Neural progenitor cell (in vitro differentiated cells): ENCODE measurements at regions not wholly inside any gene's neighbourhood (a gene's known extent, or its start where the extent isn't known, plus 50 kb on each side); places are given as distances from the start of the nearest gene placed in this dataset.
A peak's percentile ranks its signal among the peaks of the same experiment; 100 is the strongest.

ENCODE experiments used
- DNase-seq: peaks from one replicate; pipeline ENCODE4 v3.0.0-alpha.2; 2016; ENCODE audit warnings: low spot score
- H2AFZ ChIP-seq: fragments of 200-600 bp; sonication (generic); replicated peaks from 2 replicates; pipeline ENCODE4 v1.6.1; 2016; ENCODE audit warnings: antibody characterized with exemption
- H3F3A ChIP-seq: fragments of 200-600 bp; sonication (generic); 2 replicates; pipeline ENCODE4 v1.6.1; 2016; ENCODE audit warnings: antibody characterized with exemption, low read depth
- H3K27ac ChIP-seq: fragments of 200-600 bp; sonication (generic); 2 replicates; pipeline ENCODE4 v1.5.1; 2016; ENCODE audit warnings: mild to moderate bottlenecking
- H3K27me3 ChIP-seq: fragments of 200-600 bp; sonication (generic); 2 replicates; pipeline ENCODE4 v1.6.1; 2016; ENCODE audit warnings: mild to moderate bottlenecking, moderate library complexity
- H3K36me3 ChIP-seq: fragments of 200-600 bp; sonication (generic); 2 replicates; pipeline ENCODE4 v1.5.1; 2016
- H3K4me1 ChIP-seq: fragments of 200-600 bp; sonication (generic); 2 replicates; pipeline ENCODE4 v1.6.1; 2016; ENCODE audit warnings: mixed run types
- H3K4me2 ChIP-seq: fragments of 200-600 bp; sonication (generic); 2 replicates; pipeline ENCODE4 v1.6.1; 2016
- H3K4me3 ChIP-seq: fragments of 200-600 bp; sonication (generic); 2 replicates; pipeline ENCODE4 v1.5.1; 2016
- H3K79me2 ChIP-seq: fragments of 200-600 bp; sonication (generic); 2 replicates; pipeline ENCODE4 v1.6.1; 2016; ENCODE audit warnings: low read depth
- H3K9ac ChIP-seq: fragments of 200-600 bp; sonication (generic); 2 replicates; pipeline ENCODE4 v1.6.1; 2016
- H3K9me3 ChIP-seq: fragments of 200-600 bp; sonication (generic); 2 replicates; pipeline ENCODE4 v1.5.1; 2016; ENCODE audit warnings: low read depth
- H4K20me1 ChIP-seq: fragments of 200-600 bp; sonication (generic); 2 replicates; pipeline ENCODE4 v1.6.1; 2016; ENCODE audit warnings: low read depth
- H3K27ac Mint-ChIP-seq: 3 replicates; pipeline ENCODE4 v1.8.0; 2021; ENCODE audit warnings: mixed read lengths
- H3K27me3 Mint-ChIP-seq: 2 replicates; pipeline ENCODE4 v1.8.0; 2022; ENCODE audit warnings: low read depth, mild to moderate bottlenecking, inconsistent platforms, moderate library complexity, mixed read lengths; ENCODE audit not compliant: insufficient read depth
- H3K36me3 Mint-ChIP-seq: 3 replicates; pipeline ENCODE4 v1.8.0; 2021; ENCODE audit warnings: mixed read lengths
- H3K4me1 Mint-ChIP-seq: 3 replicates; pipeline ENCODE4 v1.8.0; 2021; ENCODE audit warnings: mixed read lengths
- H3K4me3 Mint-ChIP-seq: 3 replicates; pipeline ENCODE4 v1.8.0; 2021; ENCODE audit warnings: mild to moderate bottlenecking, moderate library complexity, mixed read lengths
- H3K9me3 Mint-ChIP-seq: 3 replicates; pipeline ENCODE4 v1.8.0; 2020; ENCODE audit warnings: mixed read lengths
- CTCF ChIP-seq: fragments of 200-600 bp; sonication (generic); IDR thresholded peaks from 2 replicates; pipeline ENCODE4 v1.5.1; 2017; ENCODE audit warnings: antibody characterized with exemption, mild to moderate bottlenecking
- EZH2 ChIP-seq: fragments of 200-600 bp; sonication (generic); IDR thresholded peaks from 2 replicates; pipeline ENCODE4 v1.6.1; 2017; ENCODE audit warnings: antibody characterized with exemption, mild to moderate bottlenecking, moderate library complexity
- EZH2phosphoT487 ChIP-seq: fragments of 200-600 bp; sonication (generic); IDR thresholded peaks from 2 replicates; pipeline ENCODE4 v1.6.1; 2017; ENCODE audit warnings: antibody characterized with exemption

- Mint-ChIP-seq H3K27me3 (no peaks in the 10 kb centered on the region), H3K4me1 (peaks cover 38% of the 10 kb centered on the region), H3K27ac (no peak overlapping the region), H3K4me3 (no peak overlapping the region), H3K36me3 (no peaks in the 10 kb centered on the region), H3K9me3 (no peaks in the 10 kb centered on the region)
- no peak overlapping the region for H3K9ac ChIP-seq
- no peaks in the 10 kb centered on the region for H3K36me3 ChIP-seq
- H3K9me3 ChIP-seq = no peaks in the 10 kb centered on the region
- no peak overlapping the region for H3K4me3 ChIP-seq
- TF ChIP-seq EZH2 (no peak), CTCF (no peak), EZH2phosphoT487 (no peak)
- DNase-seq = no peak
- no peak overlapping the region for H2AFZ ChIP-seq
- no peaks in the 10 kb centered on the region for H3K79me2 ChIP-seq
- H3K4me2 ChIP-seq = peak overlapping the region; percentile 34
- H3K27ac ChIP-seq = no peak overlapping the region
- no peaks in the 10 kb centered on the region for H4K20me1 ChIP-seq
- H3F3A ChIP-seq = peaks cover 5% of the 10 kb centered on the region
- H3K4me1 ChIP-seq = peaks cover 60% of the 10 kb centered on the region
- no peaks in the 10 kb centered on the region for H3K27me3 ChIP-seq
Observed at GRCh38 chr7:42342381-42342780, 105.4 kb upstream of the GLI3 start.

GRCh38 chr7:42340436-42340835, 103.4 kb upstream of the GLI3 start:
- no peaks in the 10 kb centered on the region for H3K9me3 Mint-ChIP-seq
- H3K4me1 Mint-ChIP-seq = peaks cover 28% of the 10 kb centered on the region
- H3K27ac Mint-ChIP-seq = no peak overlapping the region
- no peak overlapping the region for H3K4me3 Mint-ChIP-seq
- Histone ChIP-seq H2AFZ (peak overlapping the region; percentile 12), H3K4me3 (no peak overlapping the region), H3K9me3 (no peaks in the 10 kb centered on the region), H3K27ac (no peak overlapping the region), H3K27me3 (no peaks in the 10 kb centered on the region), H3F3A (no peaks in the 10 kb centered on the region), H4K20me1 (no peaks in the 10 kb centered on the region), H3K9ac (no peak overlapping the region), H3K4me2 (no peak overlapping the region), H3K79me2 (no peaks in the 10 kb centered on the region), H3K4me1 (peaks cover 42% of the 10 kb centered on the region), H3K36me3 (no peaks in the 10 kb centered on the region)
- H3K36me3 Mint-ChIP-seq = no peaks in the 10 kb centered on the region
- no peaks in the 10 kb centered on the region for H3K27me3 Mint-ChIP-seq
- TF ChIP-seq EZH2phosphoT487 = no peak
- no peak for TF ChIP-seq EZH2
- TF ChIP-seq CTCF = no peak
- DNase-seq = no peak

- H3K36me3 ChIP-seq = no peaks in the 10 kb centered on the region
- peaks cover under 1% of the 10 kb centered on the region for H3K9me3 ChIP-seq
- Mint-ChIP-seq H3K4me3 (no peak overlapping the region), H3K27me3 (no peaks in the 10 kb centered on the region), H3K27ac (peak overlapping the region; percentile 57), H3K36me3 (no peaks in the 10 kb centered on the region), H3K9me3 (no peaks in the 10 kb centered on the region), H3K4me1 (peaks cover 28% of the 10 kb centered on the region)
- peaks cover 42% of the 10 kb centered on the region for H3K4me1 ChIP-seq
- H3K4me2 ChIP-seq = no peak overlapping the region
- no peak overlapping the region for H3K4me3 ChIP-seq
- H2AFZ ChIP-seq = peak overlapping the region; percentile 47
- no peak for TF ChIP-seq EZH2
- TF ChIP-seq CTCF = no peak
- no peak for TF ChIP-seq EZH2phosphoT487
- H3K9ac ChIP-seq = no peak overlapping the region
- no peak overlapping the region for H3K27ac ChIP-seq
- no peaks in the 10 kb centered on the region for H3K79me2 ChIP-seq
- H3F3A ChIP-seq = no peaks in the 10 kb centered on the region
- H3K27me3 ChIP-seq = no peaks in the 10 kb centered on the region
- no peaks in the 10 kb centered on the region for H4K20me1 ChIP-seq
- DNase-seq = no peak
Observed at GRCh38 chr7:42338916-42339540, 102.0 kb upstream of the GLI3 start.
